ENCODE measurements at regions not wholly inside any gene's neighbourhood (a gene's known extent, or its start where the extent isn't known, plus 50 kb on each side); places are given as distances from the start of the nearest gene placed in this dataset.

DNA sequence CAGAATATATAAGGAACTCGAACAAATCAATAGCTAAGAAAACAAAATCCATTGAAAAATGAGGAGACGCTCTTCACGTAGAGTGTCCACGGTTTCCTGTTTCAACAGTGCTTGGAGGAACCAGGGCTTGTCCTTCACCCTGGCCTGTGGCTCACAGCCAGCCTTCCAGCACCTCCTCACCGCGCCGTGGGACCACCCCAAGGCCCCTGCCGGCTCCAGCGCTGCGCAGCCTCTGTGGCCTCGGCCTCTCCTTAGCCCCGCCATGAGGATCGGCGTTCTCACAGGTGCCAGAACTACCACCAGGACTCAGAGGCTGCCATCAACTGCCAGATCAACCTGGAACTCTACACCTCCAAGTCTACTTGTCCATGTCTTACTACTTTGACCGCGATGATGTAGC is 52.5 kb upstream of the CTSO start:
- TF ChIP-seq CTCF (conservative IDR thresholded peaks at IDR 0.05; ENCODE audit: control insufficient read depth, insufficient read depth, low read depth, low read length), result no peak
- no peak for DNase-seq (ENCODE audit: low read depth)
- no peak overlapping the region for H3K4me3 ChIP-seq (ENCODE audit: control insufficient read depth, low read depth, low read length)

Data from fibroblast of mammary gland (primary cell).